ENCODE measurements at regions not wholly inside any gene's neighbourhood (a gene's known extent, or its start where the extent isn't known, plus 50 kb on each side); places are given as distances from the start of the nearest gene placed in this dataset.
"Not testable (repeated sequence)": the region's sequence is repeated elsewhere in the genome, so short reads cannot be mapped to it uniquely, and the experiment has no call there.

DNA sequence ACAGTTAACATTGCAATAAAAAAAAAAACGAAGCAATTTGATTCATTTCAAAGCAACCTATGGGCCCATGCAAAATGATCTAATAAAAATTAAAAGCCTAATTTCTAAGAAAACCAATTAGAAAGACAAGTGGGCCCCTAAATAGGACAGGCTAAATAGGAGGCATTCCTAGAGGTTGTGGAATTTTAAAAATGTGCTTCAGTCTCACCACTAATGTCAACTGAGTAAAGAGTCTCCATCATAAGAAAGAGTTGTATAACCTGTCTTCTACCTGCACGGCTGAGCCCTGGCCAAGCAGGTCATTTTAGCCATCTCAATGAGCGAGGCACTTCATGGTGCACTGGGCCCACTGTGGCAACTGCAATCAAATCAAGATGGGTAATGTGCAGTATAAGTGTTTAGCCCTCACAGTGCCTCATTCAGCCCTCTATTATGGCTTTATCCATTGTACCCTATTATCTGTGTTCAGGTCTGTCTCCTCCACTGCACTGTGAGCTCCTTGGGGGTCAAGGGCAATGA lies 76.4 kb downstream of the PRSS23 start:
- intact Hi-C loops (cut with micrococcal nuclease; ENCODE audit: unreplicated experiment) (no loop called here), in situ Hi-C loops (cut with HindIII; ENCODE audit: low pct_unique_long_range_greater_than_20kb, low sequenced_read_pairs) (no loop called here)
- ATAC-seq (no peak), DNase-seq (ENCODE audit: low read depth, low spot score) (no peak)
- Histone ChIP-seq H3K27ac (ENCODE audit: low read length) (no peak overlapping the region), H3K36me3 (ENCODE audit: control insufficient read depth, insufficient read depth, low read length) (no peaks in the 10 kb centered on the region), H3K4me1 (ENCODE audit: control insufficient read depth, insufficient read depth, low read length) (no peaks in the 10 kb centered on the region), H3K27me3 (ENCODE audit: control insufficient read depth, insufficient read depth, low read length) (no peaks in the 10 kb centered on the region), H3K4me3 (ENCODE audit: low read depth in 2 of 2, low read length in 2 of 2) (no peak overlapping the region), H3K9me3 (ENCODE audit: control insufficient read depth, insufficient read depth, low read depth, low read length) (no peaks in the 10 kb centered on the region)
- ChIA-PET POLR2A (no interaction called here), CTCF (no interaction called here)
- TF ChIP-seq SIN3A (IDR thresholded peaks at IDR 0.05; ENCODE audit: borderline replicate concordance, insufficient read depth, low read depth, low read length) (no peak), TCF7L2 (IDR thresholded peaks at IDR 0.05; ENCODE audit: low read depth, low read length) (no peak), POLR2AphosphoS5 (IDR thresholded peaks at IDR 0.05; ENCODE audit: low read depth, low read length) (no peak)
- TF ChIP-seq, protein P1, sequence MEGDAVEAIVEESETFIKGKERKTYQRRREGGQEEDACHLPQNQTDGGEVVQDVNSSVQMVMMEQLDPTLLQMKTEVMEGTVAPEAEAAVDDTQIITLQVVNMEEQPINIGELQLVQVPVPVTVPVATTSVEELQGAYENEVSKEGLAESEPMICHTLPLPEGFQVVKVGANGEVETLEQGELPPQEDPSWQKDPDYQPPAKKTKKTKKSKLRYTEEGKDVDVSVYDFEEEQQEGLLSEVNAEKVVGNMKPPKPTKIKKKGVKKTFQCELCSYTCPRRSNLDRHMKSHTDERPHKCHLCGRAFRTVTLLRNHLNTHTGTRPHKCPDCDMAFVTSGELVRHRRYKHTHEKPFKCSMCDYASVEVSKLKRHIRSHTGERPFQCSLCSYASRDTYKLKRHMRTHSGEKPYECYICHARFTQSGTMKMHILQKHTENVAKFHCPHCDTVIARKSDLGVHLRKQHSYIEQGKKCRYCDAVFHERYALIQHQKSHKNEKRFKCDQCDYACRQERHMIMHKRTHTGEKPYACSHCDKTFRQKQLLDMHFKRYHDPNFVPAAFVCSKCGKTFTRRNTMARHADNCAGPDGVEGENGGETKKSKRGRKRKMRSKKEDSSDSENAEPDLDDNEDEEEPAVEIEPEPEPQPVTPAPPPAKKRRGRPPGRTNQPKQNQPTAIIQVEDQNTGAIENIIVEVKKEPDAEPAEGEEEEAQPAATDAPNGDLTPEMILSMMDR (IDR thresholded peaks at IDR 0.05) = no peak
- TF ChIP-seq, protein P2, sequence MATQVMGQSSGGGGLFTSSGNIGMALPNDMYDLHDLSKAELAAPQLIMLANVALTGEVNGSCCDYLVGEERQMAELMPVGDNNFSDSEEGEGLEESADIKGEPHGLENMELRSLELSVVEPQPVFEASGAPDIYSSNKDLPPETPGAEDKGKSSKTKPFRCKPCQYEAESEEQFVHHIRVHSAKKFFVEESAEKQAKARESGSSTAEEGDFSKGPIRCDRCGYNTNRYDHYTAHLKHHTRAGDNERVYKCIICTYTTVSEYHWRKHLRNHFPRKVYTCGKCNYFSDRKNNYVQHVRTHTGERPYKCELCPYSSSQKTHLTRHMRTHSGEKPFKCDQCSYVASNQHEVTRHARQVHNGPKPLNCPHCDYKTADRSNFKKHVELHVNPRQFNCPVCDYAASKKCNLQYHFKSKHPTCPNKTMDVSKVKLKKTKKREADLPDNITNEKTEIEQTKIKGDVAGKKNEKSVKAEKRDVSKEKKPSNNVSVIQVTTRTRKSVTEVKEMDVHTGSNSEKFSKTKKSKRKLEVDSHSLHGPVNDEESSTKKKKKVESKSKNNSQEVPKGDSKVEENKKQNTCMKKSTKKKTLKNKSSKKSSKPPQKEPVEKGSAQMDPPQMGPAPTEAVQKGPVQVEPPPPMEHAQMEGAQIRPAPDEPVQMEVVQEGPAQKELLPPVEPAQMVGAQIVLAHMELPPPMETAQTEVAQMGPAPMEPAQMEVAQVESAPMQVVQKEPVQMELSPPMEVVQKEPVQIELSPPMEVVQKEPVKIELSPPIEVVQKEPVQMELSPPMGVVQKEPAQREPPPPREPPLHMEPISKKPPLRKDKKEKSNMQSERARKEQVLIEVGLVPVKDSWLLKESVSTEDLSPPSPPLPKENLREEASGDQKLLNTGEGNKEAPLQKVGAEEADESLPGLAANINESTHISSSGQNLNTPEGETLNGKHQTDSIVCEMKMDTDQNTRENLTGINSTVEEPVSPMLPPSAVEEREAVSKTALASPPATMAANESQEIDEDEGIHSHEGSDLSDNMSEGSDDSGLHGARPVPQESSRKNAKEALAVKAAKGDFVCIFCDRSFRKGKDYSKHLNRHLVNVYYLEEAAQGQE (IDR thresholded peaks at IDR 0.05; ENCODE audit: insufficient read depth in 1 of 2, low read depth in 2 of 2, low read length in 1 of 2) = no peak
- BruUV-seq (replicated peaks) = no TSS peak

DNA sequence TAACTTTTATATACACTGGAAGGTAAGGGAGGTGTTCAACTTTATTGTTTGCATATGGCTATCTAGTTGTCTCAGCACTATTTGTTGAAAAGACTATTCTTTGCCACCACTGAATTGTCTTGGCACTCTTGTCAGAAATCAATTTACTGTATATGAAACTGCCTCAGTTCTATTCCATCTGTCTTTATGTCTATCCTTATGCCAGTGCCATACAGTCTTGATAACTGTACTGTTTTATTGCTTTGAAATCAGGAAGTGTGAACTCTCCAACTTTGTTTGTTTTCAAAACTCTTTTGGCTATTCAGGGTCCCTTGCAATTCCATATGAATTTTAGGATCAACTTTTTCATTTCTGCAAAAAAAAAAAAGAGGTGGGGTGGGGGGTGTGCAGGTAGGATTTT lies 77.2 kb downstream of the PRSS23 start:
- ATAC-seq (no peak), DNase-seq (ENCODE audit: low read depth, low spot score) (no peak)
- H3K27ac ChIP-seq (ENCODE audit: low read length) = no peak overlapping the region
- BruUV-seq (replicated peaks) = no TSS peak
- H3K4me1 ChIP-seq (ENCODE audit: control insufficient read depth, insufficient read depth, low read length) = no peaks in the 10 kb centered on the region
- intact Hi-C loops (cut with micrococcal nuclease; ENCODE audit: unreplicated experiment) (no loop called here), in situ Hi-C loops (cut with HindIII; ENCODE audit: low pct_unique_long_range_greater_than_20kb, low sequenced_read_pairs) (no loop called here)
- TF ChIP-seq, protein P1 (IDR thresholded peaks at IDR 0.05) = no peak
- TF ChIP-seq POLR2AphosphoS5 (IDR thresholded peaks at IDR 0.05; ENCODE audit: low read depth, low read length) = no peak
- no peak for TF ChIP-seq SIN3A (IDR thresholded peaks at IDR 0.05; ENCODE audit: borderline replicate concordance, insufficient read depth, low read depth, low read length)
- no peak for TF ChIP-seq TCF7L2 (IDR thresholded peaks at IDR 0.05; ENCODE audit: low read depth, low read length)
- TF ChIP-seq, protein P2 (IDR thresholded peaks at IDR 0.05; ENCODE audit: insufficient read depth in 1 of 2, low read depth in 2 of 2, low read length in 1 of 2) = no peak
- ChIA-PET POLR2A (no interaction called here), CTCF (no interaction called here)
- no peaks in the 10 kb centered on the region for H3K36me3 ChIP-seq (ENCODE audit: control insufficient read depth, insufficient read depth, low read length)
- H3K9me3 ChIP-seq (ENCODE audit: control insufficient read depth, insufficient read depth, low read depth, low read length) = no peaks in the 10 kb centered on the region
- no peak overlapping the region for H3K4me3 ChIP-seq (ENCODE audit: low read depth in 2 of 2, low read length in 2 of 2)
- H3K27me3 ChIP-seq (ENCODE audit: control insufficient read depth, insufficient read depth, low read length) = no peaks in the 10 kb centered on the region

DNA sequence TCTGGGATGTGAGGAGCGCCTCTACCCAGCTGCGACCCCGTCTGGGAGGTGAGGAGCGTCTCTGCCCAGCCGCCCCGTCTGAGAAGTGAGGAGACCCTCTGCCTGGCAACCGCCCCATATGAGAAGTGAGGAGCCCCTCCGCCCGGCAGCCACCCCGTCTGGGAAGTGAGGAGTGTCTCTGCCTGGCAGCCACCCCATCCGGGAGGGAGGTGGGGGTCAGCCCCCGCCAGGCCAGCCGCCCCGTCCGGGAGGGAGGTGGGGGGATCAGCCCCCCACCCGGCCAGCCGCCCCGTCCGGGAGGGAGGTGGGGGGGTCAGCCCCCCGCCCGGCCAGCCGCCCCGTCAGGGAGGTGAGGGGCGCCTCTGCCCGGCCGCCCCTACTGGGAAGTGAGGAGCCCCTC lies 76.0 kb downstream of the FZD4 start:
- intact Hi-C loops (cut with micrococcal nuclease; ENCODE audit: unreplicated experiment); in situ Hi-C loops (cut with HindIII; ENCODE audit: low pct_unique_long_range_greater_than_20kb, low sequenced_read_pairs); BruUV-seq (replicated peaks); H3K4me3 ChIP-seq (ENCODE audit: low read depth in 2 of 2, low read length in 2 of 2); H3K36me3 ChIP-seq (ENCODE audit: control insufficient read depth, insufficient read depth, low read length); DNase-seq (ENCODE audit: low read depth, low spot score); POLR2A ChIA-PET; CTCF ChIA-PET; ATAC-seq; H3K27ac ChIP-seq (ENCODE audit: low read length); H3K27me3 ChIP-seq (ENCODE audit: control insufficient read depth, insufficient read depth, low read length); H3K4me1 ChIP-seq (ENCODE audit: control insufficient read depth, insufficient read depth, low read length); H3K9me3 ChIP-seq (ENCODE audit: control insufficient read depth, insufficient read depth, low read depth, low read length): not testable (repeated sequence)

Measured in Panc1 (cell line).